HEK293 (cell line): ENCODE measurements at regions not wholly inside any gene's neighbourhood (a gene's known extent, or its start where the extent isn't known, plus 50 kb on each side); places are given as distances from the start of the nearest gene placed in this dataset.

Experiments used
- KLF1 ChIP-seq: fragments of 450-650 bp; formaldehyde crosslinking; IDR thresholded peaks from 2 replicates; pipeline ENCODE4 v1.5.1; 2016; ENCODE audit warnings: missing biosample characterization, missing genetic modification characterization
- ZNF624 ChIP-seq: fragments of 450-650 bp; formaldehyde crosslinking; IDR thresholded peaks from 2 replicates; pipeline ENCODE4 v1.5.1; 2017; ENCODE audit warnings: missing biosample characterization, missing genetic modification characterization
- ZNF830 ChIP-seq: fragments of 450-650 bp; IDR thresholded peaks from 2 replicates; pipeline ENCODE4 v1.5.0; 2018; ENCODE audit warnings: missing biosample characterization, missing genetic modification characterization, low read depth, mild to moderate bottlenecking, moderate library complexity
- TF ChIP-seq, protein P1 (sequence below): fragments of 450-650 bp; formaldehyde crosslinking; IDR thresholded peaks from 2 replicates; pipeline ENCODE4 v1.5.1; 2016; ENCODE audit warnings: missing biosample characterization, missing genetic modification characterization
- TF ChIP-seq, protein P2 (sequence below): fragments of 450-650 bp; formaldehyde crosslinking; IDR thresholded peaks from 2 replicates; pipeline ENCODE4 v1.5.1; 2017; ENCODE audit warnings: missing biosample characterization, mild to moderate bottlenecking, missing genetic modification characterization, moderate library complexity
- TF ChIP-seq, protein P3 (sequence below): sonication (generic); formaldehyde crosslinking; IDR thresholded peaks from 2 replicates; pipeline ENCODE4 v1.8.1; 2022; ENCODE audit warnings: mild to moderate bottlenecking, moderate library complexity, missing genetic modification reagents
- TF ChIP-seq, protein P4 (sequence below): fragments of 450-650 bp; formaldehyde crosslinking; IDR thresholded peaks from 2 replicates; pipeline ENCODE4 v1.5.1; 2016; ENCODE audit warnings: missing biosample characterization, missing genetic modification characterization

DNA sequence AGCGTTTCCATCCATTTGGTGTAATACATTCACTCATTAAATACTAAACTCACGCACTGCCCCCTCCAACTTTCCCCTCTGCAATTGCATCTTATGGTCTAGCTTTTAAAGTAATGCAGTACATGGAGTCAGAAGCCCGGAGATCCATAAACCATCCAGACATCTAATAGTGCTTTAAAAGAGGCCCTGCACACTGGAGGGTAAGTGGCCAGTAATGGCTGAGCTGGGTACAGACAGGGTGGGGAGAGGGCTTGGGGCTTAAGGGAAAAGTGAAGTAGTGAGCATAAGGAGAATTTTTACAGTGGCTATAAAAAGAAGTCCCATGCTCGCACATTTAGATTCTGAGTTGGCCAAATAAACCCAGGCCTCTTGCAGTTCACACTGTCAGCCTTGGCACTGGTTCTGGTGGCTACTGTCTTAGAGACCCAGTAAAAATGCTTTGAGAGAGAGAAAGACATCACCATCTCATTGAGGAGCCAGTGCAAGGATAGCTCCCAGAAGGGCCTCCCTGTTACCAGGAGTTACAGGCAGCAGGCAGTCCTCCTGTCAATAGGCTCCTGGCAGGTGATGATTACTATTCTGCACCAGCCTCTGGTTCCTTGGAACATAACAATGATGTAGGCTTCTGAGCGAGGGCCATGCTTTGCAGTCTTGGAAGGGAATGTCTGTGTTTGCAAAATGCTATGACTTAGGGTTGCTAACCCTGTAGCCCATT lies 112.6 kb upstream of the NEO1 start:
- TF ChIP-seq, protein P1, sequence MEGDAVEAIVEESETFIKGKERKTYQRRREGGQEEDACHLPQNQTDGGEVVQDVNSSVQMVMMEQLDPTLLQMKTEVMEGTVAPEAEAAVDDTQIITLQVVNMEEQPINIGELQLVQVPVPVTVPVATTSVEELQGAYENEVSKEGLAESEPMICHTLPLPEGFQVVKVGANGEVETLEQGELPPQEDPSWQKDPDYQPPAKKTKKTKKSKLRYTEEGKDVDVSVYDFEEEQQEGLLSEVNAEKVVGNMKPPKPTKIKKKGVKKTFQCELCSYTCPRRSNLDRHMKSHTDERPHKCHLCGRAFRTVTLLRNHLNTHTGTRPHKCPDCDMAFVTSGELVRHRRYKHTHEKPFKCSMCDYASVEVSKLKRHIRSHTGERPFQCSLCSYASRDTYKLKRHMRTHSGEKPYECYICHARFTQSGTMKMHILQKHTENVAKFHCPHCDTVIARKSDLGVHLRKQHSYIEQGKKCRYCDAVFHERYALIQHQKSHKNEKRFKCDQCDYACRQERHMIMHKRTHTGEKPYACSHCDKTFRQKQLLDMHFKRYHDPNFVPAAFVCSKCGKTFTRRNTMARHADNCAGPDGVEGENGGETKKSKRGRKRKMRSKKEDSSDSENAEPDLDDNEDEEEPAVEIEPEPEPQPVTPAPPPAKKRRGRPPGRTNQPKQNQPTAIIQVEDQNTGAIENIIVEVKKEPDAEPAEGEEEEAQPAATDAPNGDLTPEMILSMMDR = no peak
- TF ChIP-seq, protein P2, sequence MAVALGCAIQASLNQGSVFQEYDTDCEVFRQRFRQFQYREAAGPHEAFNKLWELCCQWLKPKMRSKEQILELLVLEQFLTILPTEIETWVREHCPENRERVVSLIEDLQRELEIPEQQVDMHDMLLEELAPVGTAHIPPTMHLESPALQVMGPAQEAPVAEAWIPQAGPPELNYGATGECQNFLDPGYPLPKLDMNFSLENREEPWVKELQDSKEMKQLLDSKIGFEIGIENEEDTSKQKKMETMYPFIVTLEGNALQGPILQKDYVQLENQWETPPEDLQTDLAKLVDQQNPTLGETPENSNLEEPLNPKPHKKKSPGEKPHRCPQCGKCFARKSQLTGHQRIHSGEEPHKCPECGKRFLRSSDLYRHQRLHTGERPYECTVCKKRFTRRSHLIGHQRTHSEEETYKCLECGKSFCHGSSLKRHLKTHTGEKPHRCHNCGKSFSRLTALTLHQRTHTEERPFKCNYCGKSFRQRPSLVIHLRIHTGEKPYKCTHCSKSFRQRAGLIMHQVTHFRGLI (tag by site-specific recombination) = no peak
- no peak for TF ChIP-seq ZNF830 (tag by site-specific recombination)
- TF ChIP-seq KLF1 (tag by site-specific recombination) = no peak
- TF ChIP-seq, protein P3, sequence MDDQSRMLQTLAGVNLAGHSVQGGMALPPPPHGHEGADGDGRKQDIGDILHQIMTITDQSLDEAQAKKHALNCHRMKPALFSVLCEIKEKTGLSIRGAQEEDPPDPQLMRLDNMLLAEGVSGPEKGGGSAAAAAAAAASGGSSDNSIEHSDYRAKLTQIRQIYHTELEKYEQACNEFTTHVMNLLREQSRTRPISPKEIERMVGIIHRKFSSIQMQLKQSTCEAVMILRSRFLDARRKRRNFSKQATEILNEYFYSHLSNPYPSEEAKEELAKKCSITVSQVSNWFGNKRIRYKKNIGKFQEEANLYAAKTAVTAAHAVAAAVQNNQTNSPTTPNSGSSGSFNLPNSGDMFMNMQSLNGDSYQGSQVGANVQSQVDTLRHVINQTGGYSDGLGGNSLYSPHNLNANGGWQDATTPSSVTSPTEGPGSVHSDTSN (CRISPR knock-in tag) = no peak
- no peak for TF ChIP-seq ZNF624 (tag by site-specific recombination)
- TF ChIP-seq, protein P4, sequence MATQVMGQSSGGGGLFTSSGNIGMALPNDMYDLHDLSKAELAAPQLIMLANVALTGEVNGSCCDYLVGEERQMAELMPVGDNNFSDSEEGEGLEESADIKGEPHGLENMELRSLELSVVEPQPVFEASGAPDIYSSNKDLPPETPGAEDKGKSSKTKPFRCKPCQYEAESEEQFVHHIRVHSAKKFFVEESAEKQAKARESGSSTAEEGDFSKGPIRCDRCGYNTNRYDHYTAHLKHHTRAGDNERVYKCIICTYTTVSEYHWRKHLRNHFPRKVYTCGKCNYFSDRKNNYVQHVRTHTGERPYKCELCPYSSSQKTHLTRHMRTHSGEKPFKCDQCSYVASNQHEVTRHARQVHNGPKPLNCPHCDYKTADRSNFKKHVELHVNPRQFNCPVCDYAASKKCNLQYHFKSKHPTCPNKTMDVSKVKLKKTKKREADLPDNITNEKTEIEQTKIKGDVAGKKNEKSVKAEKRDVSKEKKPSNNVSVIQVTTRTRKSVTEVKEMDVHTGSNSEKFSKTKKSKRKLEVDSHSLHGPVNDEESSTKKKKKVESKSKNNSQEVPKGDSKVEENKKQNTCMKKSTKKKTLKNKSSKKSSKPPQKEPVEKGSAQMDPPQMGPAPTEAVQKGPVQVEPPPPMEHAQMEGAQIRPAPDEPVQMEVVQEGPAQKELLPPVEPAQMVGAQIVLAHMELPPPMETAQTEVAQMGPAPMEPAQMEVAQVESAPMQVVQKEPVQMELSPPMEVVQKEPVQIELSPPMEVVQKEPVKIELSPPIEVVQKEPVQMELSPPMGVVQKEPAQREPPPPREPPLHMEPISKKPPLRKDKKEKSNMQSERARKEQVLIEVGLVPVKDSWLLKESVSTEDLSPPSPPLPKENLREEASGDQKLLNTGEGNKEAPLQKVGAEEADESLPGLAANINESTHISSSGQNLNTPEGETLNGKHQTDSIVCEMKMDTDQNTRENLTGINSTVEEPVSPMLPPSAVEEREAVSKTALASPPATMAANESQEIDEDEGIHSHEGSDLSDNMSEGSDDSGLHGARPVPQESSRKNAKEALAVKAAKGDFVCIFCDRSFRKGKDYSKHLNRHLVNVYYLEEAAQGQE (tag by site-specific recombination) = no peak
